Keratinocyte (primary cell): ENCODE measurements at regions not wholly inside any gene's neighbourhood (a gene's known extent, or its start where the extent isn't known, plus 50 kb on each side); places are given as distances from the start of the nearest gene placed in this dataset.
"Not testable (repeated sequence)": the region's sequence is repeated elsewhere in the genome, so short reads cannot be mapped to it uniquely, and the experiment has no call there.

Experiments
- DNase-seq: peaks from one replicate; pipeline ENCODE4 v3.0.0-alpha.2; 2011; ENCODE audit warnings: low read depth, missing footprints, low spot score
- FAIRE-seq: peaks from 2 replicates; lab custom pipeline; 2011; peaks lifted over from hg19 to GRCh38; lab: Jason Lieb, UNC
- H2AFZ ChIP-seq: 2 replicates; pipeline ENCODE4 v1.6.0; 2012; ENCODE audit warnings: low read length, control low read depth, inconsistent platforms; ENCODE audit not compliant: control insufficient read depth
- H3K27ac ChIP-seq: 2 replicates; pipeline ENCODE4 v1.5.1; 2011; ENCODE audit warnings: low read length; ENCODE audit not compliant: control insufficient read depth, insufficient read depth
- H3K27me3 ChIP-seq: 3 replicates; pipeline ENCODE4 v1.6.0; 2011; ENCODE audit warnings: low read length; ENCODE audit not compliant: control insufficient read depth, insufficient read depth; ENCODE audit errors: extremely low read depth
- H3K36me3 ChIP-seq, 2 experiments: 2 replicates in 1 of 2; 3 replicates in 1 of 2; pipeline ENCODE4 v1.5.1; 2011; ENCODE audit warnings: low read length in 2 of 2, mild to moderate bottlenecking in 1 of 2; ENCODE audit not compliant: control insufficient read depth in 2 of 2, insufficient read depth in 2 of 2; ENCODE audit errors: extremely low read depth in 1 of 2
- H3K4me1 ChIP-seq: 3 replicates; pipeline ENCODE4 v1.5.1; 2011; ENCODE audit warnings: low read length; ENCODE audit not compliant: control insufficient read depth, insufficient read depth; ENCODE audit errors: extremely low read depth
- H3K4me2 ChIP-seq: 3 replicates; pipeline ENCODE4 v1.6.0; 2011; ENCODE audit warnings: low read depth, low read length; ENCODE audit not compliant: control insufficient read depth, insufficient read depth; ENCODE audit errors: extremely low read depth
- H3K4me3 ChIP-seq, 3 experiments: fragments of 200-600 bp in 1 of 3; sonication (generic) in 1 of 3; 2 replicates in 2 of 3; 3 replicates in 1 of 3; pipeline ENCODE4 v1.5.1; 2011 to 2016; ENCODE audit warnings: low read length in 3 of 3, mild to moderate bottlenecking in 3 of 3, control low read depth in 2 of 3, inconsistent platforms in 1 of 3, low read depth in 1 of 3, mixed read lengths in 1 of 3, mixed run types in 1 of 3, moderate library complexity in 1 of 3; ENCODE audit not compliant: control insufficient read depth in 2 of 3, insufficient read depth in 2 of 3; ENCODE audit errors: extremely low read depth in 1 of 3
- H3K79me2 ChIP-seq: 2 replicates; pipeline ENCODE4 v1.6.0; 2012; ENCODE audit warnings: low read length; ENCODE audit not compliant: control insufficient read depth, insufficient read depth
- H3K9ac ChIP-seq: 3 replicates; pipeline ENCODE4 v1.6.0; 2011; ENCODE audit warnings: low read length; ENCODE audit not compliant: control insufficient read depth, insufficient read depth; ENCODE audit errors: extremely low read depth
- H3K9me1 ChIP-seq: 3 replicates; pipeline ENCODE4 v1.6.0; 2011; ENCODE audit warnings: low read length; ENCODE audit not compliant: control insufficient read depth, insufficient read depth; ENCODE audit errors: extremely low read depth
- H3K9me3 ChIP-seq: 2 replicates; pipeline ENCODE4 v1.5.1; 2012; ENCODE audit warnings: low read depth, low read length; ENCODE audit not compliant: control insufficient read depth
- H4K20me1 ChIP-seq: 3 replicates; pipeline ENCODE4 v1.6.0; 2011; ENCODE audit warnings: low read length; ENCODE audit not compliant: control insufficient read depth, insufficient read depth; ENCODE audit errors: extremely low read depth
- EZH2 ChIP-seq: IDR thresholded peaks from one replicate; pipeline ENCODE4 v1.6.1; 2012; ENCODE audit warnings: inconsistent platforms, mild to moderate bottlenecking, low read length, moderate library complexity
- dilution Hi-C: fragments of 300-500 bp; cut with MboI; formaldehyde crosslinking; loops from one replicate; pipeline ENCODE4 v1.7.0; 2020; ENCODE audit warnings: low sequenced_read_pairs; ENCODE audit not compliant: extremely low pct_ligation_motif_present
- TF ChIP-seq, protein P1 (sequence below), 3 experiments: IDR thresholded peaks in 1 of 3; conservative IDR thresholded peaks in 1 of 3; optimal IDR thresholded peaks in 1 of 3; 2 replicates in 2 of 3; 3 replicates in 1 of 3; pipeline versions ENCODE3 to v1.5.1; 2011; ENCODE audit warnings: low read length in 3 of 3, mild to moderate bottlenecking in 3 of 3, moderate library complexity in 2 of 3, control low read depth in 1 of 3, inconsistent platforms in 1 of 3; ENCODE audit not compliant: insufficient read depth in 2 of 3; ENCODE audit errors: extremely low read depth in 1 of 3

DNA sequence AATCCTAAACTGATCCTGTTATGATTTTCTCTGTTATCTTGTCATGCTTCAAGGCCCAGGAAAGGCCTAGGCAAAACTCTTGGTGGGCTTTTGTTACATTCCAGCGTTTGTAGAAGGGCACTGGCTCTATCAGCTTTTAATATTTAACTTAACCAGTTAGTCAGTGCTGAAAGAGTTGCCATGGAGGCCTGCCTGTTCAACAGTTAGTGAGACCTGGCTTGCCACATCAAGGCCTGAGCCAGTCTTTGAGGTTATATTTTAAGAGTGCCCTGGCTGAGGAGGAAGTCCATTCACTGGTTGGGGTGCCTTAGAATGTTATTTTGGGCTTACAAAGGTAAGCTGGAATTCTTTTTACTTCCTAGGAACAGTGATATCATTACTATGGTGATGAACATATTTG lies 144.1 kb upstream of the NRG3 start:
- FAIRE-seq (no peak), DNase-seq (no peak)
- Histone ChIP-seq H3K4me3 (no peak overlapping the region), H3K4me2 (no peak overlapping the region), H3K9ac (no peak overlapping the region), H2AFZ (no peak overlapping the region), H3K9me3 (no peaks in the 10 kb centered on the region), H3K4me1 (no peaks in the 10 kb centered on the region), H3K27ac (no peak overlapping the region), H4K20me1 (no peaks in the 10 kb centered on the region), H3K9me1 (no peaks in the 10 kb centered on the region), H3K27me3 (no peaks in the 10 kb centered on the region), H3K36me3 (no peaks in the 10 kb centered on the region), H3K79me2 (no peaks in the 10 kb centered on the region)
- TF ChIP-seq EZH2: no peak
- TF ChIP-seq, protein P1, sequence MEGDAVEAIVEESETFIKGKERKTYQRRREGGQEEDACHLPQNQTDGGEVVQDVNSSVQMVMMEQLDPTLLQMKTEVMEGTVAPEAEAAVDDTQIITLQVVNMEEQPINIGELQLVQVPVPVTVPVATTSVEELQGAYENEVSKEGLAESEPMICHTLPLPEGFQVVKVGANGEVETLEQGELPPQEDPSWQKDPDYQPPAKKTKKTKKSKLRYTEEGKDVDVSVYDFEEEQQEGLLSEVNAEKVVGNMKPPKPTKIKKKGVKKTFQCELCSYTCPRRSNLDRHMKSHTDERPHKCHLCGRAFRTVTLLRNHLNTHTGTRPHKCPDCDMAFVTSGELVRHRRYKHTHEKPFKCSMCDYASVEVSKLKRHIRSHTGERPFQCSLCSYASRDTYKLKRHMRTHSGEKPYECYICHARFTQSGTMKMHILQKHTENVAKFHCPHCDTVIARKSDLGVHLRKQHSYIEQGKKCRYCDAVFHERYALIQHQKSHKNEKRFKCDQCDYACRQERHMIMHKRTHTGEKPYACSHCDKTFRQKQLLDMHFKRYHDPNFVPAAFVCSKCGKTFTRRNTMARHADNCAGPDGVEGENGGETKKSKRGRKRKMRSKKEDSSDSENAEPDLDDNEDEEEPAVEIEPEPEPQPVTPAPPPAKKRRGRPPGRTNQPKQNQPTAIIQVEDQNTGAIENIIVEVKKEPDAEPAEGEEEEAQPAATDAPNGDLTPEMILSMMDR (optimal IDR thresholded peaks at IDR 0.05 in 1 of 3, IDR thresholded peaks at IDR 0.05 in 1 of 3, conservative IDR thresholded peaks at IDR 0.05 in 1 of 3; ENCODE audit: extremely low read depth in 1 of 3, insufficient read depth in 2 of 3, low read length in 3 of 3): no peak
- dilution Hi-C loops: no loop called here

DNA sequence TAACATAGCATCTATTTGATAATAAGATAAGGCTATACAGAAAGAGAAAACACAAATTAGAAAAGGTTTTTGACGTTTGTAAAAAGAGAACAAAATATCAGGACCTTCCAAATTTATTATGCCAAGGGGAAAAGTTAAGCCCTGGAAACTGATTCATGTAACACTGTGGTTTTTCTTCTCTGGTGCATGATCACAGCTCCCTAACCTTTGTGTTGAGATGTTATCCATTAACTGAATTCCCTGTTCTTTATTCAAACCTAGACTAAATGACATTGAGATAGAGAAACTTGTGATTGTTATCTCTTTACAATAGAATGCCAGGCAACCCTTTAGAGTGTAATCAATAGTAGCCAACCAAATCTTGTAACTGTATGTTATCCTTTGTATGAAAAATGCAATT lies 141.5 kb upstream of the NRG3 start:
- no peak for FAIRE-seq
- no peaks in the 10 kb centered on the region for H4K20me1 ChIP-seq
- TF ChIP-seq, protein P1 (optimal IDR thresholded peaks at IDR 0.05 in 1 of 3, IDR thresholded peaks at IDR 0.05 in 1 of 3, conservative IDR thresholded peaks at IDR 0.05 in 1 of 3; ENCODE audit: extremely low read depth in 1 of 3, insufficient read depth in 2 of 3, low read length in 3 of 3): no peak
- no peak for TF ChIP-seq EZH2
- H2AFZ ChIP-seq: no peak overlapping the region
- dilution Hi-C loops: no loop called here
- no peaks in the 10 kb centered on the region for H3K9me1 ChIP-seq
- no peaks in the 10 kb centered on the region for H3K27me3 ChIP-seq
- no peak overlapping the region for H3K4me2 ChIP-seq
- no peaks in the 10 kb centered on the region for H3K4me1 ChIP-seq
- H3K9ac ChIP-seq: no peak overlapping the region
- H3K36me3 ChIP-seq: no peaks in the 10 kb centered on the region
- no peaks in the 10 kb centered on the region for H3K79me2 ChIP-seq
- no peak for DNase-seq
- H3K4me3 ChIP-seq: no peak overlapping the region
- no peak overlapping the region for H3K27ac ChIP-seq
- H3K9me3 ChIP-seq: no peaks in the 10 kb centered on the region

DNA sequence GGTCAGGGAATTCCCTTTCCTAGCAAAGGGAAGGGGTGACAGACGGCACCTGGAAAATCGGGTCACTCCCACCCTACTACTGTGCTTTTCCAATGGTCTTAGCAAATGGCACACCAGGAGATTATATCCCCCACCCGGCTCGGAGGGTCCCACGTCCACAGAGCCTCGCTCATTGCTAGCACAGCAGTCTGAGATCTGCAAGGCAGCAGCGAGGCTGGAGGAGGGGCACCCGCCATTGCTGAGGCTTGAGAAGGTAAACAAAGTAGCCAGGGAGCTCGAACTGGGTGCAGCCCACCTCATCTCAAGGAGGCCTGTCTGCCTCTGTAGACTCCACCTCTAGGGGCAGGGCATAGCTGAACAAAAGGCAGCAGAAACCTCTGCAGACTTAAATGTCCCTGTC lies 139.8 kb upstream of the NRG3 start:
- H3K79me2 ChIP-seq, H3K4me3 ChIP-seq, H3K36me3 ChIP-seq, H3K9me3 ChIP-seq, H3K4me1 ChIP-seq, H3K4me2 ChIP-seq, H4K20me1 ChIP-seq, H3K27me3 ChIP-seq, H3K9ac ChIP-seq, dilution Hi-C loops, H3K27ac ChIP-seq, H2AFZ ChIP-seq, FAIRE-seq, H3K9me1 ChIP-seq, DNase-seq: not testable (repeated sequence)
